BE2C (cell line): ENCODE measurements at regions not wholly inside any gene's neighbourhood (a gene's known extent, or its start where the extent isn't known, plus 50 kb on each side); places are given as distances from the start of the nearest gene placed in this dataset.
"Not testable (repeated sequence)": the region's sequence is repeated elsewhere in the genome, so short reads cannot be mapped to it uniquely, and the experiment has no call there.

Source experiments
- DNase-seq: peaks from one replicate; pipeline ENCODE4 v3.0.0-alpha.2; 2020
- H3K27me3 ChIP-seq: fragments of 250-450 bp; sonication (Bioruptor Pico); 2 replicates; pipeline ENCODE4 v1.5.1; 2020; ENCODE audit warnings: mild to moderate bottlenecking
- H3K36me3 ChIP-seq: fragments of 250-450 bp; sonication (Bioruptor Pico); 2 replicates; pipeline ENCODE4 v1.5.1; 2020; ENCODE audit warnings: mild to moderate bottlenecking
- H3K4me1 ChIP-seq: fragments of 250-450 bp; sonication (Bioruptor Pico); 2 replicates; pipeline ENCODE4 v1.5.1; 2020
- H3K4me3 ChIP-seq: 2 replicates; pipeline ENCODE4 v1.5.1; 2011; ENCODE audit warnings: low read depth, low read length
- H3K9me3 ChIP-seq: fragments of 250-450 bp; sonication (Bioruptor Pico); 2 replicates; pipeline ENCODE4 v1.5.1; 2020
- TF ChIP-seq, protein P1 (sequence below): IDR thresholded peaks from 2 replicates; pipeline ENCODE4 v1.5.1; 2012; ENCODE audit warnings: mild to moderate bottlenecking, low read depth, low read length

DNA sequence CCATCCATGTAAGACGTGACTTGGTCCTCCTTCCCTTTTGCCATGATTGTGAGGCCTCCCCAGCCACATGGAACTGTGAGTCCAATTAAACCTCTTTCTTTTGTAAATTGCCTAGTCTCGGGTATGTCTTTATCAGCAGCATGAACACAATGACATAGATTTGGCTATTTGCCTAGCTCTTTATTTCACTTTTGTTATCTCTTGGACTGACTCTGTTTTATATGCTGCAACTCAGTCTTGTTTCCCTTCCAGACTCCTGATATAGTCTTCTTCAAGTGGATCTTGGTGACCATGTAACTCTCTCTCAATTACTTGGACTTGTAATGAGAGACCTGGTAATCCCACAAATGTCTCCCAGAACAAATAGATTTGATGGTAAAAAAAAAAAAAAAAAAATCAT is 627.6 kb downstream of the CCDC85A start:
- Histone ChIP-seq H3K36me3 (no peaks in the 10 kb centered on the region), H3K27me3 (no peaks in the 10 kb centered on the region), H3K9me3 (no peaks in the 10 kb centered on the region), H3K4me1 (no peaks in the 10 kb centered on the region), H3K4me3 (no peak overlapping the region)
- TF ChIP-seq, protein P1, sequence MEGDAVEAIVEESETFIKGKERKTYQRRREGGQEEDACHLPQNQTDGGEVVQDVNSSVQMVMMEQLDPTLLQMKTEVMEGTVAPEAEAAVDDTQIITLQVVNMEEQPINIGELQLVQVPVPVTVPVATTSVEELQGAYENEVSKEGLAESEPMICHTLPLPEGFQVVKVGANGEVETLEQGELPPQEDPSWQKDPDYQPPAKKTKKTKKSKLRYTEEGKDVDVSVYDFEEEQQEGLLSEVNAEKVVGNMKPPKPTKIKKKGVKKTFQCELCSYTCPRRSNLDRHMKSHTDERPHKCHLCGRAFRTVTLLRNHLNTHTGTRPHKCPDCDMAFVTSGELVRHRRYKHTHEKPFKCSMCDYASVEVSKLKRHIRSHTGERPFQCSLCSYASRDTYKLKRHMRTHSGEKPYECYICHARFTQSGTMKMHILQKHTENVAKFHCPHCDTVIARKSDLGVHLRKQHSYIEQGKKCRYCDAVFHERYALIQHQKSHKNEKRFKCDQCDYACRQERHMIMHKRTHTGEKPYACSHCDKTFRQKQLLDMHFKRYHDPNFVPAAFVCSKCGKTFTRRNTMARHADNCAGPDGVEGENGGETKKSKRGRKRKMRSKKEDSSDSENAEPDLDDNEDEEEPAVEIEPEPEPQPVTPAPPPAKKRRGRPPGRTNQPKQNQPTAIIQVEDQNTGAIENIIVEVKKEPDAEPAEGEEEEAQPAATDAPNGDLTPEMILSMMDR: no peak
- no peak for DNase-seq

DNA sequence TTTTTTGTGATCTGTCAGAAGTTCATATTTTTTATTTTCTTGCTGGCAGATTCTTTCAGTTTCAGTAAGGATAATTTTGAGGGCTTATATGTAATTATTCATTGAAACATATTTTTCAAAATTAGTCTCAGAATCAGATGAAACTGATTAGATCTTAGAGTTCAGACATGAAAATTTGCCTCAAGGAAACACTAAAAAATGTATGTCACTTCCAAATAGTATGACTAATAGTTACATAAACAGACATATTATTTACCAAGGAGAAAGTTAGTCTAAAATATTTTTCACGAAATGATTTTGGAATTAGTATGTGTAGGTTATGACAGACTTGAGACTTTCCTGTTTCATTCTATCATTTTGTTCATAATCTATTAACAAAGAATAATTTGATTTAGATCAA is 628.6 kb downstream of the CCDC85A start:
- Histone ChIP-seq H3K36me3 (no peaks in the 10 kb centered on the region), H3K4me3 (no peak overlapping the region), H3K9me3 (no peaks in the 10 kb centered on the region), H3K27me3 (no peaks in the 10 kb centered on the region), H3K4me1 (no peaks in the 10 kb centered on the region)
- no peak for DNase-seq
- TF ChIP-seq, protein P1: no peak

DNA sequence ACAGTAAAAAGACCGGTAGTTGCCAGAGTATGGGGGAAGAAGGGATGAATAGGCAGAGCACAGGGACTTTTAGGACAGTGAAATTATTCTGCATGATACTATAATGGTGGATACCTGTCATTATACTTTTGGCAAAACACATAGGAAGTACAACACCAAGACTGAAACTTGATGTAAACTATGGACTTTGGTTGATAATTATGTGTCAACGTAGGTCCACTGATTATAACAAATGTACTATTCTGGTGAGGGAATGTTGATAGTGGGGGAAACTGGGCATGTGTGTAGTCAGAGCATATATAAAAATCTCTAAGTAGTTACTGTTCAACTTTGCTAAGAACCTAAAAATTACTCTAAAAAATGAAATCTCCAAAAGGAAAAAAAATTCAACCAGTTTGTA is 629.7 kb downstream of the CCDC85A start:
- DNase-seq: no peak
- Histone ChIP-seq H3K9me3 (no peaks in the 10 kb centered on the region), H3K4me1 (no peaks in the 10 kb centered on the region), H3K4me3 (no peak overlapping the region), H3K36me3 (no peaks in the 10 kb centered on the region), H3K27me3 (no peaks in the 10 kb centered on the region)
- TF ChIP-seq, protein P1: no peak

DNA sequence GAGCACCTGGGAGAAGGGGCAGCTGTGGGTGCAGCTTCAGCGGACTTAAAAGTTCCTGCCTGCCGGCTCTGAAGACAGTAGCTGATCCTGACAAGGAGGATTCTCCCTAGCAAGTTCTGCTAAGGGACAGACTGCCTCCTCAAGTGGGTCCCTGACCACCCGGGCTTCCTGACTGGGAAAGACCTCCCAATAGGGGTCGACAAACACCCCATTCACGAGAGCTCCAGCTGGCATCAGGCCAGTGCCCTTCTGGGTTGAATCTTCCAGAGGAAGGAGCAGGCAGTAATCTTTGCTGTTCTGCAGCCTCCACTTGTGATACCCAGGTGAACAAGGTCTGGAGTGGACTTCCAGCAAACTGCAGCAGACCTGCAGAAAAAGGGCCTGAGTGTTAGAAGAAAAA is 632.9 kb downstream of the CCDC85A start:
- H3K4me1 ChIP-seq: no peaks in the 10 kb centered on the region
- no peaks in the 10 kb centered on the region for H3K9me3 ChIP-seq
- no peaks in the 10 kb centered on the region for H3K27me3 ChIP-seq
- H3K4me3 ChIP-seq: no peak overlapping the region
- TF ChIP-seq, protein P1: no peak
- no peak for DNase-seq
- no peaks in the 10 kb centered on the region for H3K36me3 ChIP-seq

DNA sequence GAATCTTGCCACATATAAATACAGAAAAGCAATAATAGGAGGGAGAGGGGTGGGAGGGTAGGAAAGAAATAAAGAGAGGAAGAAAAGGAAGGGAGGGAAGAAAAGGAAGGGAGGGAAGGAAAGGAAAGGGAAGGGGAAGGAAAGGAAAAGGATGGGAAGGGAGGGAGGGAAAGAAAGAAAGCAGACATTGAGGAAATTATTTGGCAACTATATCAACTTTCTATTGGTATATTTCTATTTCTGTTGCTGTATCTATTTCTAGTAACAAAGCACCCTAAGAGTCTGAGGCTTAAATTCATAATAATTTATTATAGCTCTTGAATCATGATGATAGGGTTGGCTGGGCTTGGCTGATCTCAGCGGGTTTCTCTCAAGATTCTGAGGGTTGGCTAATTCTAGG is 648.0 kb downstream of the CCDC85A start:
- Histone ChIP-seq H3K4me1 (no peaks in the 10 kb centered on the region), H3K9me3 (no peaks in the 10 kb centered on the region), H3K4me3 (no peak overlapping the region), H3K27me3 (no peaks in the 10 kb centered on the region), H3K36me3 (no peaks in the 10 kb centered on the region)
- TF ChIP-seq, protein P1: no peak
- DNase-seq: no peak

DNA sequence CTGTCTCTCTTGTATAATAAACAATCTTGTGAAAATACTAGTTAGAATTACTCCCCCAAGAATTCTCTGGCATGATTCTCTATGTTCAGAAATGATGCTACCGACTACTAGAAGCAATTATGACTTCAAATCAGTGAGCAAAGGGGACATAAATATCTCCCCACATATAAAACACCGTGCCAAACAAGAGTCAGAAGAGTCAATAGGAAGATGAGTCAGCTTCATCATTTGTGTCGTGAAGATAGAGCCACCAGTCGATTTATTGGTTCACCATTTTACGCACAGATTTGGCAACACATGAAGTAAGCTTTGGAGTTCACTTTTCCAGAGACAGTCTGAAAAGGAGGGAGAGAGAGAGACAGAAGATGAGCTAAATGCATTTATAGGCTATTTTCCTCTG is 650.9 kb downstream of the CCDC85A start:
- TF ChIP-seq, protein P1: no peak
- Histone ChIP-seq H3K36me3 (no peaks in the 10 kb centered on the region), H3K4me3 (no peak overlapping the region), H3K27me3 (no peaks in the 10 kb centered on the region), H3K9me3 (no peaks in the 10 kb centered on the region), H3K4me1 (no peaks in the 10 kb centered on the region)
- no peak for DNase-seq

DNA sequence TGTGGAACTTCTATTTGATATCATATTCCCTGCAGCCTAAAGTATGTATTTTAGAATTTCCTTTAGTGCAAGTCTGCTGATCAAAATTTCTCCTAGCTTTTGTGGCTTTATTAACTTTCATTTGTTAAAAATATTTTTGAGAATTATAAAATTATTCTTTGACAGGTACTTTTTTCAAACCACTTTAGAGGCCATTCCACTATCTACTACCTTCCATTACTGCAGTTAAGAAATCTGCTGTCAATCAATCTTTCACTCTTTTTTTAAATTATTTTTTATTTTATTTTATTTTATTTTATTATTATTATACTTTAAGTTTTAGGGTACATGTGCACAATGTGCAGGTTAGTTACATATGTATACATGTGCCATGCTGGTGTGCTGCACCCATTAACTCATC is 656.2 kb downstream of the CCDC85A start:
- not testable (repeated sequence) for H3K4me3 ChIP-seq, H3K36me3 ChIP-seq, H3K27me3 ChIP-seq, H3K4me1 ChIP-seq, DNase-seq, H3K9me3 ChIP-seq
